ENCODE measurements at regions not wholly inside any gene's neighbourhood (a gene's known extent, or its start where the extent isn't known, plus 50 kb on each side); places are given as distances from the start of the nearest gene placed in this dataset.

DNA sequence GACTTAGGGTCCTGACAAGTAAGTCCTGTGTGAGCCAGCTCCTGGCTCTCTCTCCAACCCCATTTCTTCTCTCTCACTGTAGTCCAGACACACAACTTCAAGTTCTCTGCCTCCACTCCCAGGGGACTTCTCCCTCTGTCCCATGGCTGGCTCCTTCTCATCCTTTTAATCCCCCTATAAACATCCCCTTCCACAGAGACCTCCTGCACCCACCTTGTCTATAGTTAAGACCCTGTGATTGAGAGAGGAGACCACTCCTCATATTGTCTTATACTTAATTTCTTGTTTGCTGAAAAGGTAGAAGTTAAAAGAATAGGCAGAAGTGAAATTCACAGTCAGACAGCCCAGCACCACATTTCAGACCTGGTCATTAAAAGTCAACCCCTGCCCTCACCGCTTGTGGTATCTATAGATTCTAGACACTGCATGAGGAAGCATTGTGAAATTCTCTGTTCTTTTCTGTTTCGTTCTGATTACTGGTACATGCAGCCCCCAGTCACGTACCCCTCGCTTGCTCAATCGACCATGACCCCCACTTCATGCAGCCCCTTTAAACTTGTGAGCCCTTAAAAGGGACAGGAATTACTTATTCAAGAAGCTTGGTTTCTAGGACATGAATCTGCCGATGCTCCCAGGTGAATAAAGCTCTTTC is 125.6 kb upstream of the FRMD4A start:
- H3K4me1 ChIP-seq = no peaks in the 10 kb centered on the region
- H3K36me3 ChIP-seq (ENCODE audit: insufficient read depth in 1 of 2, low read depth in 1 of 2) = no peaks in the 10 kb centered on the region
- WGBS, 3 donors = 84 to 91% (median 85%) methylated on average over 6 of the region's 6 CpGs
- H3K4me3 ChIP-seq = no peak overlapping the region
- H3K27ac ChIP-seq = no peak overlapping the region
- intact Hi-C loops (cut with DNase I) = no loop called here
- ATAC-seq (no peak), DNase-seq (no peak)
- peaks cover 0 to 2% (median 0%) of the 10 kb centered on the region in 3 donors for H3K27me3 ChIP-seq (ENCODE audit: insufficient read depth in 3 of 3, low read length in 2 of 3)
- H3K9me3 ChIP-seq = no peaks in the 10 kb centered on the region
- TF ChIP-seq, protein P1, sequence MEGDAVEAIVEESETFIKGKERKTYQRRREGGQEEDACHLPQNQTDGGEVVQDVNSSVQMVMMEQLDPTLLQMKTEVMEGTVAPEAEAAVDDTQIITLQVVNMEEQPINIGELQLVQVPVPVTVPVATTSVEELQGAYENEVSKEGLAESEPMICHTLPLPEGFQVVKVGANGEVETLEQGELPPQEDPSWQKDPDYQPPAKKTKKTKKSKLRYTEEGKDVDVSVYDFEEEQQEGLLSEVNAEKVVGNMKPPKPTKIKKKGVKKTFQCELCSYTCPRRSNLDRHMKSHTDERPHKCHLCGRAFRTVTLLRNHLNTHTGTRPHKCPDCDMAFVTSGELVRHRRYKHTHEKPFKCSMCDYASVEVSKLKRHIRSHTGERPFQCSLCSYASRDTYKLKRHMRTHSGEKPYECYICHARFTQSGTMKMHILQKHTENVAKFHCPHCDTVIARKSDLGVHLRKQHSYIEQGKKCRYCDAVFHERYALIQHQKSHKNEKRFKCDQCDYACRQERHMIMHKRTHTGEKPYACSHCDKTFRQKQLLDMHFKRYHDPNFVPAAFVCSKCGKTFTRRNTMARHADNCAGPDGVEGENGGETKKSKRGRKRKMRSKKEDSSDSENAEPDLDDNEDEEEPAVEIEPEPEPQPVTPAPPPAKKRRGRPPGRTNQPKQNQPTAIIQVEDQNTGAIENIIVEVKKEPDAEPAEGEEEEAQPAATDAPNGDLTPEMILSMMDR (IDR thresholded peaks at IDR 0.05) = no peak

DNA sequence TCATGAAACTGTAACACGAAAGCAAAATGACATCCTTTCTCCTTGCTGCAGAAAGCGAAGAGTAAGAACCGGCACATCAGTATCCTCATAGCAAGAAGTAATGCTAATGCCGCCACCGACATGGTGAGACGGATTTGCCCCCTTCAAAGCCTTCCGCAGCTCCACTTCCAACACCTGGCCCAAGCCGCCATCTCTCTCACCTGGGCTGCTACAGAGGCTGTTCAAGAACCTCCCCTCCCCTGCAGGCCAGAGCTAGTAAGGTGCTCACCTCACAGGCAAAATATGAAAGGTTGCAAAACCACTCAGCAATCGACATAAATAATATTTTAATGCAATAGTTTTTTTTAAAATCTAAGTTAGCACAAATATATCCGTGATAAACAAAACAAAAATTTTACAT is 123.9 kb upstream of the FRMD4A start:
- Histone ChIP-seq H3K27ac (no peak overlapping the region), H3K9me3 (no peaks in the 10 kb centered on the region), H3K36me3 (ENCODE audit: insufficient read depth in 1 of 2, low read depth in 1 of 2) (no peaks in the 10 kb centered on the region), H3K27me3 (ENCODE audit: insufficient read depth in 3 of 3, low read length in 2 of 3) (peaks cover 0 to 2% (median 0%) of the 10 kb centered on the region in 3 donors), H3K4me3 (no peak overlapping the region), H3K4me1 (no peaks in the 10 kb centered on the region)
- TF ChIP-seq, protein P1 (IDR thresholded peaks at IDR 0.05) = no peak
- ATAC-seq = no peak
- 84 to 94% (median 85%) methylated on average over 10 of the region's 10 CpGs for WGBS, 3 donors
- intact Hi-C loops (cut with DNase I) = no loop called here
- DNase-seq = no peak

DNA sequence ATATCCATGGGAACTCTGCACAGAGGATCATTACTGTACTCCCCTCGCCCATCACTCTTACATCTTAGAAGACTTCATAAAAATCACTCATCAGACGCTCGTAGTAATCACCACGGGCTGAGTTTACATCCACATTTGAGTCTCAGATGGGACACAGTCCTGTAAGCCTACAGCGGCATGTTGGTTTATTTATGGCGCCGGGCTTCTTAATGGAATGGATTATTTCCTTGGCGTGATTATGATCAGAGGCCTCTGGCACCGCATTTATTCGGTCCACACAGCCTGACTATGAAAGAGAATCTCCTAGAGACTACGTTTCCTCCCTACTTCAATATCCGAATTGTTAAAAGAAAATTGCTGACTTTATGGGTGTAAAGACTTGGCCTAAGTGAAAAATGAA is 123.5 kb upstream of the FRMD4A start:
- no peak for ATAC-seq
- intact Hi-C loops (cut with DNase I) = no loop called here
- TF ChIP-seq, protein P1 (IDR thresholded peaks at IDR 0.05) = no peak

DNA sequence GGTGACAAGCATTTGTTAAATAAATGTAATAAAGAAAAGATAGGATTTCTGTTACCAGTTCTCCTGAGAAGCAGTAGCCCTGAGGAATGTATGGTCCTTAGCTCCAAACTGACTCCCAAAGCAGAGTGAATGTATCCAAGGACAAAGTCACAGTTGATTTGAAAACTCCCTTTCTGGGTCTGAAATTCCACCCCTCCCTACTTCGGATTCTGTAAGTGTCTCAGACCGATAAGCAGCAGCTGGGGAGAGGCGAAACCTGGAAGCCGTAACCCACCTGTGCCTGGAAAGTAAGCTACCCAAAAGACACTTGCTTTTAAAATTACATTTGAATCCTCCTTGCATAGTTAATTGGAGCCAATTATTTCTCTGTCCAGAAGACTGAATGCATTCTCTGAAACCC is 122.9 kb upstream of the FRMD4A start:
- Histone ChIP-seq H3K4me3 (no peak overlapping the region), H3K27me3 (ENCODE audit: insufficient read depth in 3 of 3, low read length in 2 of 3) (peaks cover 0 to 2% (median 0%) of the 10 kb centered on the region in 3 donors), H3K36me3 (ENCODE audit: insufficient read depth in 1 of 2, low read depth in 1 of 2) (no peaks in the 10 kb centered on the region), H3K27ac (no peak overlapping the region), H3K4me1 (no peaks in the 10 kb centered on the region), H3K9me3 (no peaks in the 10 kb centered on the region)
- ATAC-seq (no peak), DNase-seq (no peak)
- intact Hi-C loops (cut with DNase I) = no loop called here
- whole genome bisulfite sequencing, 3 donors = 41 to 74% (median 53%) methylated on average over 4 of the region's 4 CpGs
- TF ChIP-seq, protein P1 (IDR thresholded peaks at IDR 0.05) = no peak

More for the DNA sequence above, 123.5 kb upstream of the FRMD4A start:
- Histone ChIP-seq H3K4me3 (no peak overlapping the region), H3K27ac (no peak overlapping the region), H3K9me3 (no peaks in the 10 kb centered on the region), H3K4me1 (no peaks in the 10 kb centered on the region), H3K36me3 (ENCODE audit: insufficient read depth in 1 of 2, low read depth in 1 of 2) (no peaks in the 10 kb centered on the region), H3K27me3 (ENCODE audit: insufficient read depth in 3 of 3, low read length in 2 of 3) (peaks cover 0 to 2% (median 0%) of the 10 kb centered on the region in 3 donors)
- WGBS, 3 donors = 36 to 61% (median 37%) methylated on average over 12 of the region's 12 CpGs
- no peak for DNase-seq

DNA sequence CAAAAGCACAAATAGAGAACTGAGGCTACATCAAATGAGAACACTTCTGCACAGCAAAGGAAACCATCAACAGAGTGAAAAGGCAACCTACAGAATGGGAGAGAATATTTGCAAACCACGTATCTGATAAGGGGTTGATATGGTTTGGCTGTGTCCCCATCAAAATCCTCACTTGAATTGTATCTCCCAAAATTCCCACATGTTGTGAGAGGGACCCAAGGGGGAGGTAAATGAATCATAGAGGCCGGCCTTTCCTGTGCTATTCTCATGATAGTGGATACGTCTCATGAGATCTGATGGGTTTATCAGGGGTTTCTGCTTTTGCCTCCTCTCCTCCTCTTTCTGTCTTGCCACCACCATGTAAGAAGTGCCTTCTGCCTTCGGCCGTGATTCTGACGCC is 120.6 kb upstream of the FRMD4A start:
- WGBS, 3 donors = 80 to 92% (median 90%) methylated on average over 6 of the region's 6 CpGs
- TF ChIP-seq, protein P1 (IDR thresholded peaks at IDR 0.05) = no peak
- Histone ChIP-seq H3K36me3 (ENCODE audit: insufficient read depth in 1 of 2, low read depth in 1 of 2) (no peaks in the 10 kb centered on the region), H3K27me3 (ENCODE audit: insufficient read depth in 3 of 3, low read length in 2 of 3) (peaks cover 0 to 2% (median 0%) of the 10 kb centered on the region in 3 donors), H3K9me3 (no peaks in the 10 kb centered on the region), H3K4me3 (no peak overlapping the region), H3K4me1 (no peaks in the 10 kb centered on the region), H3K27ac (no peak overlapping the region)
- ATAC-seq = no peak
- intact Hi-C loops (cut with DNase I) = no loop called here
- no peak for DNase-seq

Measured in psoas muscle (tissue), 7 donors.